HG03520 (cell line): ENCODE measurements at regions not wholly inside any gene's neighbourhood (a gene's known extent, or its start where the extent isn't known, plus 50 kb on each side); places are given as distances from the start of the nearest gene placed in this dataset.

Experiments
- ATAC-seq: cut with Tn5 transposase; IDR thresholded peaks from one replicate; pipeline ENCODE4 v1.9.1; 2021; ENCODE audit warnings: mild to moderate bottlenecking, moderate library complexity; ENCODE audit not compliant: unreplicated experiment

GRCh38 chr1:201589186-201589585 is 50.3 kb downstream of the NAV1 start:
- no peak for ATAC-seq

GRCh38 chr1:201590474-201590873 is 51.5 kb downstream of the NAV1 start:
- no peak for ATAC-seq

GRCh38 chr1:201591348-201591747 is 52.4 kb downstream of the NAV1 start:
- ATAC-seq: no peak

GRCh38 chr1:201591981-201592380 is 53.1 kb downstream of the NAV1 start:
- no peak for ATAC-seq

DNA sequence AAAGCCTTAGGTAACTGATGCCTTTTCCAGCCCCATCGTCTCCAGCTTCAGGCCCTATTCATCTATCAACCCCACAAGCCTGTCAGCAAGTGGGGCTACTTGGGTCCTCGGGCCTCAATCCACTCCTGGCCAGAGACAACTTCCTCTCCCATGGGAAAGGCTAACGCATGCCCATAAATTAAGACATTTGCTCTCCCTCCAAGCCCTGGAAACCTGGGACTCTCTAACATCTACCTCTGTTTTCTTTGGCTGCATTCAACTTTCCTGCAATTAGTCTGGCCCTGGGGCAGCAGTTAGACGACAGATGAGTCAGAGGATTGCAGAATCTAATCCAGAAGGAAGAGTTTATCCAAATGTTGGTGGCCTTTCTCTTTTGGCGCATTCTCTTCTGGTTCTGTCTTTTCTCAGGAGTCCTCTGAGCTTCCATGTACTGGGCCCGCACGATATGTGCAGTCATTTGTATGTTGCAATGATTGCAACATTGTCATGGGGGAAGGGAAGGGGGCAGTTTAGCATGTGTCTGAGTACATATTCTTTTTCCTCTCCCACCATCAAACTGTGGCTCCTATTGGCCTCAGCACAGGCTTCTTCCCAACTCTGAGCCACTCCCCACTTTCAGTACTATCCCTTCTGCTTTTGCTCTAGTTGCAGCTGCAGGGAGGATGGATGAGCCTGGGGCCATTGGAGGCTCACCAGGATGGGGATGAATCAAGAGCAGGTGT is 54.4 kb downstream of the NAV1 start:
- no peak for ATAC-seq

DNA sequence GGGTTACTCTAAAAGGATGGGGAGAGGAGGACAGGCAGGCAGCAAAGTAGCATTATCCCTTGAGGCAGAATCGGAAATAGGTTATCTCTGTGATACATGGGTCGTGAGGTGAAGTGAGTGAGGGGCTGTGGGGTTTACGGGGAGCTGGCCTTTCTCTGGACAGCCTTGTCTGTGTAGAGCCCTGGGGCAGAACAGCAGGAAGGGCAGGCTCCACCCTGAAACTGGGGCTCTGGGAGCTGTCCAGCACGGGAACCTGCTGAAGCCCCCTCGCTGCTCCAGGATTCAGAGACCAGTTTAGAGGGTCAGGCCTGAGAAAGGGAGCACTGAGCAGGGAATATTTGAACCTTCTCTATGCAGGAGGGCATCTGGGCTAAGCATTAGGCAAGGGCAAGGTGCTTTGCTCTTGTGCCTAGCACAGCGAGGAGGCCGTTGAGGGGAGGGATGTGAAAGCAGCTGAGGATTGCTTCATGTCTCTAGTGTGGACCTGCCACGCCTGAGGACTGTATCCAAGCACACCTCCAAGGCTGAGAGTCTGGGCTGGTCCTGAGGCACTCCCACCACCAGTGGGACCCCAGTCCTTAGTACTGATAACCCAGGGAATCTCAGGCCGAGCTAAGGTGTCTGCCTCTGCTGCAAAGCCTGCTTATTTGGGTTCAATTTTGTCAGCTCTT is 55.8 kb downstream of the NAV1 start:
- no peak for ATAC-seq

GRCh38 chr1:201595381-201595780 is 56.5 kb downstream of the NAV1 start:
- no peak for ATAC-seq

- no peak for ATAC-seq
Observed at GRCh38 chr1:201596101-201596868, 57.4 kb downstream of the NAV1 start.

GRCh38 chr1:201597551-201598230 is 58.8 kb downstream of the NAV1 start:
- ATAC-seq: no peak

- ATAC-seq: no peak
Observed at GRCh38 chr1:201598396-201598795, 59.5 kb downstream of the NAV1 start.

DNA sequence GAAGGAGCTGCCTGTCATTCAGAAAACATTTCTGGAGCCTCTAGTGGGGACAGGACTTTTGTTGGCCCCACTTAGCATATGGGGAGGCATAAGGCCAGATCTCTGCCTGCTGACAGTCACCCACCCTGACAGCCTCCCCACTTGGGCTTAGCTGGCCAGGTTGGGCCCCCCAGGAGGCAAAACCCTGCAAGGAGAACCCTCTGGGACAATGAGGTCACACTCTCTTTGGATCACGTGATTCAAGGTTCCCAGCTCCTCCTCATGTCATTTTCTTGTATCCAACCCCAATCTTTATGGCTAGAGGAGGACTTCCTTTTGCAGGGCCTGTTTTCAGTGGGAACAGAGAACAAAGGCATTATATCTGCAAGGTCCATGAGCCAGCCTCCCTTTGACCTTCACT is 60.0 kb downstream of the NAV1 start:
- ATAC-seq: no peak

DNA sequence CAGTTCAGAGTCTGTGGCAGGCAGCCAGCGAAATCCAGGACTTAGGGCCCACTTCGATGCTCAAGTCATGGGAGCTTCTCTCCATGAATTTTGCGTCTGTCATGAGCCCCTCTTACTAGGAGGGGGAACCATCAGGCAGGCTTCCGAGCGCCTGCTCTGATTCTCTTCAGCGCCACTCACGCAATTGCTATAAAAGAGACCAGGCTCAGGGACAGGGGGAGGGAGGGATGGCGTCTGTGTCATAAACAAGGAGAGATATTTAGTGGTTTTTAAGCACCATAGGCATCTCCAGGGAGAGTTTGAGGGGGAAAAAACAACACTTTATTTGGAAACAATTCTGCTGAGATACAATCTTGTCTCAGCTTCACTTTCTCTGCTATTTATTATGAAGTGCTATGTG is 60.6 kb downstream of the NAV1 start:
- no peak for ATAC-seq

DNA sequence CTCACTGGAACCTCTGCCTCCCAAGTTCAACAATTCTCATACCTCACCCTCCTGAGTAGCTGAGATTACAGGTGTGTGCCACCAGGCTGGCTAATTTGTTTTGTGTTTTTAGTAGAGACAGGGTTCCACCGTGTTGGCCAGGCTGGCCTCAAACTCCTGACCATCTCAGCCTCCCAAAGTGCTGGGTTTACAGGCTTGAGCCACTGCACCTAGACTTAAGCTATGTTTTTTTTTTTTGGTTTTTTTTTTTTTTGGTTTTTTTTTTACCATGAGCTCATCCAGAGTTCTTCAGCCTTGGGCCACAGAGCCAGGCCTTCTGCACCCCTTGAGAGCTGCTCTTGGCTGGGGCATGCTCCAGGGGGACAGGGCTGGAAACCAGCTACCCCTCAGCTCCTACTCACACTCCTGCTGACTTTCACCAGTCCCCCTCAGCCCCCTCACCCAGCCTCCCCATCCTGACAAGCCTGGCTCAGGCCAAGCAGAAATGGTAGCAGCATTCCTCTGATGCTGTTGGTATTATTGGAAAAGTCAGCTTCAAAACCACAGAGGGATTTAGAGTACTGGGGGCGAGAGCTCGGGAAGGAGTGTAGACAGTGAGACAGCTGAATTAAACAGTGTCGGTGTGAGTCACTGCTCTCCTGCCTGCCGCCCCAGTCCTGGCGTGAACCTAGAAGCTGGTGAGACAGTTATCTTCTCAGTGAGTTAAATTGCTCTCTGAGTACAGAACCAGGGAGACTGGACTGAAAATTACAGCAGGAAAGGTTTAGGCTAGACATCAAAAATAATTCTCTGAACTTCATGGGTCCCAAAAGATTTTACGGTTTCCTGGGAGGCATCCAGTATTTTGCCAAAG is 63.7 kb downstream of the NAV1 start:
- no peak for ATAC-seq

- ATAC-seq: no peak
Observed at GRCh38 chr1:201603613-201604232, 64.8 kb downstream of the NAV1 start.

- ATAC-seq: no peak
Observed at GRCh38 chr1:201605385-201606010, 66.6 kb downstream of the NAV1 start.

- no peak for ATAC-seq
Observed at GRCh38 chr1:201606096-201606495, 67.2 kb downstream of the NAV1 start.

GRCh38 chr1:201606623-201607022 is 67.7 kb downstream of the NAV1 start:
- no peak for ATAC-seq

DNA sequence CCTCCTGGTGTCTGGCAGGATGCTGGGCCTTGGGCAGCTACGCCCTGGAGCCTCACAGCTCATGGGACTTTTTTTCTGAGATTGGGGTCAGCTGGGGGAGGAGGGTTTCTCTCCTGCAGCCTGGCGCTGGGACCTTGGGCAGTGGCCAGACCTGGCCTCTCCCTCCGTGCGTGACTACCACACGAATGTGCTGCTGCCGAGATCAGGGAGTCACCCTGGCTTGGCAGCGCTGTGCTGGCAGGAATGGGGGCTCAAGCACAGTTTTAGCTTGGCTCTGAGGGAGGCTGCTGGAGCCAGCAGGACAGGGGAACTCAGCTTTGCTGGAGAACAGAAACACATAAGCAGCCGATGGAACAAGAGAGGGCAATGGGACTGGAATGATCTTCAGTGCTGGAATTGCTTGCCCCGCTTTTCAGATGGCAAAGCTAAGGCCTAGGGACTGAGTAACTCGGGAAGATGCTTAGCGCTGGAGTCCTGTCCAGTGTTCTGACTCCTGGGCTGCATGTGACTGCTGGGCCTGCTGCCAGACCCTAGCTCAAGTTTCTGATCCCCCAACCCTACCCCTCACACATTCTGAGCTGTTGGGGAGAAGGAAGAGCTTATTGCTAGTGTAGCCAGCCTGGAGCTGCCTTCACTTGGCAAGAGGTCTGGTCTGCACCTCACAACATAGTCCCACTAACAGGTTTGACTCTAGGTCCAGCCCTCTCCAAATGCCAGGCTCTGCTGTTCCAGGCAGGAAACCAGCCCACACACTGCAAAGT is 69.9 kb downstream of the NAV1 start:
- ATAC-seq: no peak
